Peyer's patch (tissue), 4 donors: ENCODE measurements at regions not wholly inside any gene's neighbourhood (a gene's known extent, or its start where the extent isn't known, plus 50 kb on each side); places are given as distances from the start of the nearest gene placed in this dataset.

Experiments
- DNase-seq, 3 donors: peaks; one replicate each; pipeline ENCODE4 v3.0.0-alpha.2; 2017 to 2019
- H3K27ac ChIP-seq, 4 donors: fragments of 200-600 bp; sonication (generic); one replicate each; pipeline ENCODE4 v1.5.1; 2016 to 2019
- H3K27me3 ChIP-seq, 2 donors: fragments of 200-600 bp; sonication (generic); one replicate each; pipeline ENCODE4 v1.5.1; 2019
- H3K36me3 ChIP-seq, 3 donors: fragments of 200-600 bp; sonication (generic); one replicate each; pipeline ENCODE4 v1.5.1; 2016 to 2019
- H3K4me1 ChIP-seq, 4 donors: fragments of 200-600 bp; sonication (generic); one replicate each; pipeline ENCODE4 v1.5.1; 2016 to 2019
- H3K4me3 ChIP-seq, 4 donors: fragments of 200-600 bp; sonication (generic); 1 replicate in 3 of 4; 2 replicates in 1 of 4; pipeline ENCODE4 v1.5.1; 2016 to 2019; ENCODE audit warnings: mild to moderate bottlenecking in 1 of 4
- H3K9me3 ChIP-seq, 4 donors: fragments of 200-600 bp; sonication (generic); one replicate each; pipeline ENCODE4 v1.5.1; 2016 to 2019; ENCODE audit warnings: mild to moderate bottlenecking in 1 of 4
- CTCF ChIP-seq, 6 experiments: fragments of 450-650 bp in 4 of 6; fragments of 200-600 bp in 2 of 6; sonication (generic) in 1 of 6; IDR thresholded peaks; one replicate each; pipeline ENCODE4 v1.5.1; 2017 to 2019; ENCODE audit warnings: antibody characterized with exemption in 6 of 6, mild to moderate bottlenecking in 3 of 6, moderate library complexity in 1 of 6
- POLR2A ChIP-seq, 2 donors: fragments of 450-650 bp; IDR thresholded peaks; one replicate each; pipeline ENCODE4 v1.5.1; 2017; ENCODE audit warnings: antibody characterized with exemption in 2 of 2, mild to moderate bottlenecking in 2 of 2, moderate library complexity in 2 of 2

- no peaks in the 10 kb centered on the region for H3K9me3 ChIP-seq
- TF ChIP-seq CTCF (IDR thresholded peaks at IDR 0.05) (no peak), POLR2A (IDR thresholded peaks at IDR 0.05) (no peak)
- H3K27ac ChIP-seq: no peak overlapping the region
- no peaks in the 10 kb centered on the region for H3K27me3 ChIP-seq
- no peak for DNase-seq
- no peaks in the 10 kb centered on the region for H3K4me1 ChIP-seq
- H3K36me3 ChIP-seq: no peaks in the 10 kb centered on the region
- H3K4me3 ChIP-seq: no peak overlapping the region
These were observed 81.7 kb upstream of the DPH6 start for GRCh38 chr15:35627696-35628095.

GRCh38 chr15:35629766-35630165, 83.8 kb upstream of the DPH6 start:
- H3K36me3 ChIP-seq: no peaks in the 10 kb centered on the region
- H3K27ac ChIP-seq: no peak overlapping the region
- no peak for DNase-seq
- TF ChIP-seq CTCF (IDR thresholded peaks at IDR 0.05): no peak
- TF ChIP-seq POLR2A (IDR thresholded peaks at IDR 0.05): no peak
- no peaks in the 10 kb centered on the region for H3K4me1 ChIP-seq
- no peaks in the 10 kb centered on the region for H3K9me3 ChIP-seq
- H3K4me3 ChIP-seq: no peak overlapping the region
- no peaks in the 10 kb centered on the region for H3K27me3 ChIP-seq

- no peak for TF ChIP-seq CTCF (IDR thresholded peaks at IDR 0.05)
- TF ChIP-seq POLR2A (IDR thresholded peaks at IDR 0.05): no peak
- H3K27me3 ChIP-seq: no peaks in the 10 kb centered on the region
These were observed 84.6 kb upstream of the DPH6 start for GRCh38 chr15:35630532-35630931.

GRCh38 chr15:35630985-35631384, 85.0 kb upstream of the DPH6 start:
- H3K27ac ChIP-seq: no peak overlapping the region
- no peaks in the 10 kb centered on the region for H3K36me3 ChIP-seq
- no peaks in the 10 kb centered on the region for H3K4me1 ChIP-seq
- no peaks in the 10 kb centered on the region for H3K9me3 ChIP-seq
- H3K27me3 ChIP-seq: no peaks in the 10 kb centered on the region
- H3K4me3 ChIP-seq: no peak overlapping the region
- DNase-seq: no peak
- TF ChIP-seq CTCF (IDR thresholded peaks at IDR 0.05) (no peak), POLR2A (IDR thresholded peaks at IDR 0.05) (no peak)

More at GRCh38 chr15:35630532-35630931, 84.6 kb upstream of the DPH6 start:
- Histone ChIP-seq H3K27ac (no peak overlapping the region), H3K9me3 (no peaks in the 10 kb centered on the region), H3K4me3 (no peak overlapping the region), H3K36me3 (no peaks in the 10 kb centered on the region), H3K4me1 (no peaks in the 10 kb centered on the region)
- no peak for DNase-seq

GRCh38 chr15:35633677-35634076, 87.7 kb upstream of the DPH6 start:
- Histone ChIP-seq H3K4me1 (no peaks in the 10 kb centered on the region), H3K27ac (no peak overlapping the region), H3K4me3 (no peak overlapping the region), H3K27me3 (no peaks in the 10 kb centered on the region), H3K9me3 (no peaks in the 10 kb centered on the region), H3K36me3 (no peaks in the 10 kb centered on the region)
- DNase-seq: no peak
- TF ChIP-seq POLR2A (IDR thresholded peaks at IDR 0.05) (no peak), CTCF (IDR thresholded peaks at IDR 0.05) (no peak)

- Histone ChIP-seq H3K36me3 (no peaks in the 10 kb centered on the region), H3K4me1 (no peaks in the 10 kb centered on the region), H3K9me3 (no peaks in the 10 kb centered on the region), H3K27ac (no peak overlapping the region), H3K4me3 (no peak overlapping the region), H3K27me3 (no peaks in the 10 kb centered on the region)
- TF ChIP-seq POLR2A (IDR thresholded peaks at IDR 0.05): no peak
- TF ChIP-seq CTCF (IDR thresholded peaks at IDR 0.05): no peak
- DNase-seq: no peak
These were observed 100.8 kb upstream of the DPH6 start for GRCh38 chr15:35646790-35647189.
